Psoas muscle (tissue), 7 donors: ENCODE measurements at regions not wholly inside any gene's neighbourhood (a gene's known extent, or its start where the extent isn't known, plus 50 kb on each side); places are given as distances from the start of the nearest gene placed in this dataset.

Source experiments
- ATAC-seq, 4 donors: fragments of 200-7000 bp; cut with Tn5 transposase; one replicate each; pipeline ENCODE4 v1.9.1; 2020; ENCODE audit warnings: moderate library complexity in 3 of 4, mild to moderate bottlenecking in 2 of 4
- DNase-seq, 2 donors: peaks; one replicate each; pipeline ENCODE4 v3.0.0-alpha.2; 2020
- H3K27ac ChIP-seq: fragments of 200-600 bp; one replicate; pipeline ENCODE4 v1.8.0; 2022
- H3K27me3 ChIP-seq, 3 donors: fragments of 200-600 bp in 1 of 3; one replicate each; pipeline versions ENCODE4 v1.6.1 to v1.8.0; 2013 to 2022; ENCODE audit warnings: low read length in 2 of 3, mild to moderate bottlenecking in 2 of 3, moderate library complexity in 1 of 3; ENCODE audit not compliant: insufficient read depth in 3 of 3
- H3K36me3 ChIP-seq, 2 donors: fragments of 200-600 bp in 1 of 2; one replicate each; pipeline versions ENCODE4 v1.6.1 to v1.8.0; 2013 to 2022; ENCODE audit warnings: low read depth in 1 of 2, mild to moderate bottlenecking in 1 of 2, moderate library complexity in 1 of 2; ENCODE audit not compliant: insufficient read depth in 1 of 2
- H3K4me1 ChIP-seq: fragments of 200-600 bp; one replicate; pipeline ENCODE4 v1.8.0; 2022
- H3K4me3 ChIP-seq: fragments of 200-600 bp; one replicate; pipeline ENCODE4 v1.8.0; 2022; ENCODE audit warnings: mild to moderate bottlenecking
- H3K9me3 ChIP-seq: fragments of 200-600 bp; one replicate; pipeline ENCODE4 v1.8.0; 2022
- WGBS, 3 donors: extraction: QIAGEN DNeasy Blood & Tissue Kit; methylation state at CpG; one replicate each; pipeline versions ENCODE4 v1.1.6 to v1.1.7; 2013; 5-methylcytosine and 5-hydroxymethylcytosine counted together
- intact Hi-C, 2 donors: fragments of 100-400 bp; cut with DNase I; formaldehyde crosslinking; loops; one replicate each; pipeline versions ENCODE4 v1.11.0 to v1.14.2; 2022
- TF ChIP-seq, protein P1 (sequence below): fragments of 200-600 bp; IDR thresholded peaks from one replicate; pipeline ENCODE4 v1.8.0; 2022; ENCODE audit warnings: antibody characterized with exemption
- donor health status: healthy with polysubstance abuse.
- donor health status: DM: no; HTN: no; CAD: no; lungs with moderate emphysema.
- donor health status: Bipolar disorder and iron deficiency.
- donor health status: healthy.
- donor health status: DM: yes; HTN: yes; CAD: no.
- donor health status: DM: no; HTN: no; CAD: no.
- donor health status: DM: yes; HTN: yes; CAD: no.

- peaks cover 0 to 72% (median 19%) of the 10 kb centered on the region in 3 donors for H3K27me3 ChIP-seq
- H3K4me3 ChIP-seq: no peak overlapping the region
- H3K4me1 ChIP-seq: no peaks in the 10 kb centered on the region
- H3K27ac ChIP-seq: no peak overlapping the region
- intact Hi-C loops: no loop called here
- ATAC-seq (peak in 1 of 4 donors; percentile 34), DNase-seq (no peak)
- 15 to 21% (median 16%) methylated on average over 23 of the region's 23 CpGs for WGBS, 3 donors
- TF ChIP-seq, protein P1, sequence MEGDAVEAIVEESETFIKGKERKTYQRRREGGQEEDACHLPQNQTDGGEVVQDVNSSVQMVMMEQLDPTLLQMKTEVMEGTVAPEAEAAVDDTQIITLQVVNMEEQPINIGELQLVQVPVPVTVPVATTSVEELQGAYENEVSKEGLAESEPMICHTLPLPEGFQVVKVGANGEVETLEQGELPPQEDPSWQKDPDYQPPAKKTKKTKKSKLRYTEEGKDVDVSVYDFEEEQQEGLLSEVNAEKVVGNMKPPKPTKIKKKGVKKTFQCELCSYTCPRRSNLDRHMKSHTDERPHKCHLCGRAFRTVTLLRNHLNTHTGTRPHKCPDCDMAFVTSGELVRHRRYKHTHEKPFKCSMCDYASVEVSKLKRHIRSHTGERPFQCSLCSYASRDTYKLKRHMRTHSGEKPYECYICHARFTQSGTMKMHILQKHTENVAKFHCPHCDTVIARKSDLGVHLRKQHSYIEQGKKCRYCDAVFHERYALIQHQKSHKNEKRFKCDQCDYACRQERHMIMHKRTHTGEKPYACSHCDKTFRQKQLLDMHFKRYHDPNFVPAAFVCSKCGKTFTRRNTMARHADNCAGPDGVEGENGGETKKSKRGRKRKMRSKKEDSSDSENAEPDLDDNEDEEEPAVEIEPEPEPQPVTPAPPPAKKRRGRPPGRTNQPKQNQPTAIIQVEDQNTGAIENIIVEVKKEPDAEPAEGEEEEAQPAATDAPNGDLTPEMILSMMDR: no peak
- no peaks in the 10 kb centered on the region for H3K36me3 ChIP-seq
- H3K9me3 ChIP-seq: no peaks in the 10 kb centered on the region
These were observed 105.9 kb upstream of the ADRA2C start for GRCh38 chr4:3660086-3660927.

- H3K36me3 ChIP-seq: no peaks in the 10 kb centered on the region
- no peak overlapping the region for H3K4me3 ChIP-seq
- H3K27me3 ChIP-seq: peaks cover 0 to 73% (median 22%) of the 10 kb centered on the region in 3 donors
- DNase-seq (no peak), ATAC-seq (no peak)
- TF ChIP-seq, protein P1: no peak
- H3K4me1 ChIP-seq: no peaks in the 10 kb centered on the region
- H3K9me3 ChIP-seq: no peaks in the 10 kb centered on the region
- H3K27ac ChIP-seq: no peak overlapping the region
- intact Hi-C loops: no loop called here
- 33 to 45% (median 34%) methylated on average over 9 of the region's 9 CpGs for WGBS, 3 donors
These were observed 107.1 kb upstream of the ADRA2C start for GRCh38 chr4:3659131-3659530.

- H3K9me3 ChIP-seq: no peaks in the 10 kb centered on the region
- H3K4me1 ChIP-seq: no peaks in the 10 kb centered on the region
- 26 to 34% (median 29%) methylated on average over 12 of the region's 12 CpGs for WGBS, 3 donors
- H3K4me3 ChIP-seq: no peak overlapping the region
- intact Hi-C loops: no loop called here
- no peak for DNase-seq
- peaks cover 0 to 79% (median 22%) of the 10 kb centered on the region in 3 donors for H3K27me3 ChIP-seq
- H3K36me3 ChIP-seq: no peaks in the 10 kb centered on the region
- TF ChIP-seq, protein P1: no peak
- no peak overlapping the region for H3K27ac ChIP-seq
- ATAC-seq: no peak
These were observed 107.7 kb upstream of the ADRA2C start for GRCh38 chr4:3658530-3658913.

DNA sequence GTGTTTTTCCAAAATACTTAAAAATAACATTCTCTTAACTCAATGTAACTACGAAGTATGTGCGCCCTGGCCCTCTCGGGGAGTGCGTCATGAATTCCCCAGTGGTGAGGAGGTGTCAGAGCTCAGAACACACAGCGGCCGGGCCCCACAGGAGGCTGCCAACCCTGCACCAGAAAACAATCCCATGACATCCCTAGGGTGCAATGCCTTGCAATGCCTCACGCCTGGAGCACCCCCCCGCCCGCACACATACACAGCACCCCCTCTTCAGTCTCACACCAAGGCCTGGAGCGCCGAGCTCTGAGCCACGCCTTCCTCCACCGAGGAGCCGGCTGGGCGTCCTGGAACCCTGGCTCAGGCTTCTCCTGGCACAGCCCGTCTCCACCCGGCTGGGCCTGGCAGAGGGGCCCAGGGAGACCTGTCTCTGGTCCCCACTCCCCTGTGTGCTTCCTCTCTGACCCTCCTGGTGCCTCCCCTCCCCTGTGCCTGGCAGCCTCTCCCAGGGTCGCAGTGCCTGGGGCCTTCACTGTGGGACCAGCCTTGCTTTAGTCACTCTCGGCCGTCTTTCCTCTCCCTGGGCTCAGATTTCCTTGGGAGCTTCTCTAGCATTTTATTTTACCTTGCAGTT is 108.2 kb upstream of the ADRA2C start:
- no peaks in the 10 kb centered on the region for H3K4me1 ChIP-seq
- TF ChIP-seq, protein P1: no peak
- intact Hi-C loops: no loop called here
- DNase-seq (peak in 1 of 2 donors; percentile 61), ATAC-seq (no peak)
- peaks cover 0 to 84% (median 26%) of the 10 kb centered on the region in 3 donors for H3K27me3 ChIP-seq
- 41 to 43% (median 41%) methylated on average over 18 to 20 of the region's 20 CpGs for WGBS, 3 donors
- H3K9me3 ChIP-seq: no peaks in the 10 kb centered on the region
- no peak overlapping the region for H3K4me3 ChIP-seq
- H3K27ac ChIP-seq: no peak overlapping the region
- no peaks in the 10 kb centered on the region for H3K36me3 ChIP-seq
